Liver (tissue), 8 donors: ENCODE measurements at regions not wholly inside any gene's neighbourhood (a gene's known extent, or its start where the extent isn't known, plus 50 kb on each side); places are given as distances from the start of the nearest gene placed in this dataset.

ENCODE experiments used
- DNase-seq: peaks from one replicate; pipeline ENCODE4 v3.0.0-alpha.2; 2017; ENCODE audit warnings: low spot score
- H3K27ac ChIP-seq, 2 donors: one replicate each; pipeline ENCODE4 v1.7.0; 2013; ENCODE audit warnings: inconsistent platforms in 2 of 2, low read length in 2 of 2, control low read depth in 1 of 2, low read depth in 1 of 2, mild to moderate bottlenecking in 1 of 2
- H3K27me3 ChIP-seq, 4 donors: one replicate each; pipeline versions ENCODE4 v1.6.1 to v1.7.0; 2013; ENCODE audit warnings: low read length in 3 of 4, inconsistent platforms in 1 of 4, mild to moderate bottlenecking in 1 of 4, moderate library complexity in 1 of 4; ENCODE audit not compliant: control insufficient read depth in 4 of 4, insufficient read depth in 4 of 4
- H3K36me3 ChIP-seq, 4 donors: one replicate each; pipeline versions ENCODE4 v1.6.1 to v1.7.0; 2013; ENCODE audit warnings: low read length in 3 of 4, mild to moderate bottlenecking in 3 of 4, low read depth in 1 of 4, moderate library complexity in 1 of 4; ENCODE audit not compliant: control insufficient read depth in 4 of 4, insufficient read depth in 3 of 4
- H3K4me1 ChIP-seq, 4 donors: one replicate each; pipeline versions ENCODE4 v1.6.1 to v1.7.0; 2013; ENCODE audit warnings: low read length in 3 of 4, mild to moderate bottlenecking in 3 of 4, moderate library complexity in 1 of 4; ENCODE audit not compliant: control insufficient read depth in 4 of 4, insufficient read depth in 4 of 4
- H3K4me3 ChIP-seq, 3 donors: one replicate each; pipeline versions ENCODE4 v1.6.1 to v1.7.0; 2013; ENCODE audit warnings: low read length in 3 of 3, control low read depth in 1 of 3, low read depth in 1 of 3, mild to moderate bottlenecking in 1 of 3
- H3K9ac ChIP-seq, 2 donors: one replicate each; pipeline ENCODE4 v1.7.0; 2013; ENCODE audit warnings: low read length in 2 of 2, mild to moderate bottlenecking in 2 of 2, moderate library complexity in 2 of 2, control low read depth in 1 of 2, low read depth in 1 of 2
- H3K9me3 ChIP-seq, 4 donors: one replicate each; pipeline versions ENCODE4 v1.6.1 to v1.7.0; 2013; ENCODE audit warnings: low read length in 3 of 4; ENCODE audit not compliant: control insufficient read depth in 4 of 4
- ATF3 ChIP-seq: IDR thresholded peaks from 2 replicates; pipeline ENCODE4 v1.6.1; 2016; ENCODE audit warnings: antibody characterized with exemption
- CTCF ChIP-seq: fragments of 150-350 bp; IDR thresholded peaks from 2 replicates; pipeline ENCODE4 v1.5.1; 2017; ENCODE audit warnings: improper control_type of control experiment, low read depth, low read length; ENCODE audit not compliant: missing input control
- EGR1 ChIP-seq, 2 donors: IDR thresholded peaks; 2 replicates each; pipeline ENCODE4 v1.6.1; 2016 to 2018; ENCODE audit warnings: antibody characterized with exemption in 2 of 2, low read depth in 2 of 2
- FOXA2 ChIP-seq: IDR thresholded peaks from 2 replicates; pipeline ENCODE4 v1.6.1; 2016; ENCODE audit warnings: antibody characterized with exemption
- GABPA ChIP-seq, 2 donors: IDR thresholded peaks in 1 of 2; conservative IDR thresholded peaks in 1 of 2; 2 replicates each; pipeline ENCODE4 v1.6.1; 2016; ENCODE audit warnings: antibody characterized with exemption in 2 of 2, mild to moderate bottlenecking in 1 of 2, moderate library complexity in 1 of 2
- HNF4G ChIP-seq: IDR thresholded peaks from 2 replicates; pipeline ENCODE4 v1.6.1; 2016; ENCODE audit warnings: antibody characterized with exemption
- JUND ChIP-seq, 2 donors: IDR thresholded peaks; 2 replicates each; pipeline ENCODE4 v1.6.1; 2016; ENCODE audit warnings: antibody characterized with exemption in 2 of 2
- NR2F2 ChIP-seq: IDR thresholded peaks from 2 replicates; pipeline ENCODE4 v1.6.1; 2016; ENCODE audit warnings: antibody characterized with exemption
- RAD21 ChIP-seq, 2 donors: IDR thresholded peaks; 2 replicates each; pipeline ENCODE4 v1.6.1; 2016; ENCODE audit warnings: antibody characterized with exemption in 2 of 2, mild to moderate bottlenecking in 2 of 2
- REST ChIP-seq: IDR thresholded peaks from 2 replicates; pipeline ENCODE4 v1.6.1; 2016; ENCODE audit warnings: antibody characterized with exemption, mild to moderate bottlenecking
- SP1 ChIP-seq: IDR thresholded peaks from 2 replicates; pipeline ENCODE4 v1.6.1; 2018; ENCODE audit warnings: antibody characterized with exemption, mild to moderate bottlenecking
- TAF1 ChIP-seq: conservative IDR thresholded peaks from 2 replicates; pipeline ENCODE4 v1.6.1; 2016; ENCODE audit warnings: antibody characterized with exemption, mild to moderate bottlenecking
- ZBTB33 ChIP-seq: IDR thresholded peaks from 2 replicates; pipeline ENCODE4 v1.6.1; 2016; ENCODE audit warnings: antibody characterized with exemption
- WGBS: extraction: QIAGEN DNeasy Blood & Tissue Kit; methylation state at CpG from one replicate; pipeline ENCODE4 v1.1.7; 2013; 5-methylcytosine and 5-hydroxymethylcytosine counted together
- donor health status: healthy.
- donor health status: healthy.
- donor health status: healthy.
- donor health status: healthy.
- donor health status: healthy.

GRCh38 chr18:76750269-76750668, 72.1 kb upstream of the ZNF236 start (continued):
- TF ChIP-seq ZBTB33: no peak

- no peak overlapping the region for H3K27ac ChIP-seq
- H3K36me3 ChIP-seq: no peaks in the 10 kb centered on the region
- no peaks in the 10 kb centered on the region for H3K9me3 ChIP-seq
- H3K4me3 ChIP-seq: no peak overlapping the region
- WGBS: 90% methylated on average over 1 of the region's 1 CpG
- no peak for DNase-seq
- no peaks in the 10 kb centered on the region for H3K27me3 ChIP-seq
- no peak overlapping the region for H3K9ac ChIP-seq
- TF ChIP-seq ATF3: no peak
- H3K4me1 ChIP-seq: peaks cover 0 to 14% (median 11%) of the 10 kb centered on the region in 4 donors
Measured at GRCh38 chr18:76747676-76748075, 74.7 kb upstream of the ZNF236 start.

- no peak overlapping the region for H3K4me3 ChIP-seq
- H3K4me1 ChIP-seq: no peaks in the 10 kb centered on the region
- H3K27ac ChIP-seq: no peak overlapping the region
- 91% methylated on average over 3 of the region's 3 CpGs for WGBS
- H3K27me3 ChIP-seq: no peaks in the 10 kb centered on the region
- TF ChIP-seq EGR1 (IDR thresholded peaks at IDR 0.05; ENCODE audit: low read depth in 2 of 2): no peak
- no peak for TF ChIP-seq NR2F2
- no peak for TF ChIP-seq ZBTB33
- TF ChIP-seq RAD21 (IDR thresholded peaks at IDR 0.05): no peak
- TF ChIP-seq TAF1: no peak
- TF ChIP-seq CTCF: no peak
- TF ChIP-seq FOXA2: no peak
- no peak for TF ChIP-seq HNF4G
- H3K9ac ChIP-seq: no peak overlapping the region
- no peaks in the 10 kb centered on the region for H3K36me3 ChIP-seq
- no peak for DNase-seq
- no peaks in the 10 kb centered on the region for H3K9me3 ChIP-seq
Measured at GRCh38 chr18:76741346-76741745, 81.0 kb upstream of the ZNF236 start.

GRCh38 chr18:76736309-76736708, 86.0 kb upstream of the ZNF236 start:
- Histone ChIP-seq H3K9ac (no peak overlapping the region), H3K9me3 (no peaks in the 10 kb centered on the region), H3K36me3 (no peaks in the 10 kb centered on the region), H3K4me3 (no peak overlapping the region), H3K4me1 (no peaks in the 10 kb centered on the region), H3K27me3 (no peaks in the 10 kb centered on the region), H3K27ac (no peak overlapping the region)
- no peak for DNase-seq
- 93% methylated on average over 18 of the region's 18 CpGs for WGBS
- TF ChIP-seq SP1 (no peak), CTCF (no peak), JUND (IDR thresholded peaks at IDR 0.05) (no peak), FOXA2 (no peak), TAF1 (no peak), REST (no peak), GABPA (IDR thresholded peaks at IDR 0.05 in 1 of 2, conservative IDR thresholded peaks at IDR 0.05 in 1 of 2) (no peak)
